ENCODE measurements at regions not wholly inside any gene's neighbourhood (a gene's known extent, or its start where the extent isn't known, plus 50 kb on each side); places are given as distances from the start of the nearest gene placed in this dataset.

- TF ChIP-seq ZBED1 (IDR thresholded peaks at IDR 0.05; ENCODE audit: borderline replicate concordance) (no peak), ASH2L (IDR thresholded peaks at IDR 0.05; ENCODE audit: borderline replicate concordance, low read depth) (no peak), MXI1 (IDR thresholded peaks at IDR 0.05; ENCODE audit: low read depth, low read length) (no peak), ZNF592 (IDR thresholded peaks at IDR 0.05) (no peak), HDGF (IDR thresholded peaks at IDR 0.05) (no peak), IRF3 (IDR thresholded peaks at IDR 0.05) (no peak), ZNF24 (IDR thresholded peaks at IDR 0.05) (no peak), RB1 (IDR thresholded peaks at IDR 0.05; ENCODE audit: borderline replicate concordance) (no peak), PKNOX1 (IDR thresholded peaks at IDR 0.05) (no peak), RUNX3 (IDR thresholded peaks at IDR 0.05; ENCODE audit: low read length) (peak; percentile 78; the same call in 1 of the 2 replicates), NFXL1 (IDR thresholded peaks at IDR 0.05; ENCODE audit: borderline replicate concordance) (no peak), MTA3 (IDR thresholded peaks at IDR 0.05; ENCODE audit: borderline replicate concordance, low read length) (0 out of 2 replicates have a peak, but pooled peaks have one; percentile 48), ZZZ3 (IDR thresholded peaks at IDR 0.05; ENCODE audit: control insufficient read depth, insufficient read length, low read depth) (no peak), RBBP5 (conservative IDR thresholded peaks at IDR 0.05) (no peak), HCFC1 (IDR thresholded peaks at IDR 0.05; ENCODE audit: low read length) (no peak), SIX5 (IDR thresholded peaks at IDR 0.05; ENCODE audit: low read depth, low read length, severe bottlenecking) (no peak)
- TF ChIP-seq, protein P1, sequence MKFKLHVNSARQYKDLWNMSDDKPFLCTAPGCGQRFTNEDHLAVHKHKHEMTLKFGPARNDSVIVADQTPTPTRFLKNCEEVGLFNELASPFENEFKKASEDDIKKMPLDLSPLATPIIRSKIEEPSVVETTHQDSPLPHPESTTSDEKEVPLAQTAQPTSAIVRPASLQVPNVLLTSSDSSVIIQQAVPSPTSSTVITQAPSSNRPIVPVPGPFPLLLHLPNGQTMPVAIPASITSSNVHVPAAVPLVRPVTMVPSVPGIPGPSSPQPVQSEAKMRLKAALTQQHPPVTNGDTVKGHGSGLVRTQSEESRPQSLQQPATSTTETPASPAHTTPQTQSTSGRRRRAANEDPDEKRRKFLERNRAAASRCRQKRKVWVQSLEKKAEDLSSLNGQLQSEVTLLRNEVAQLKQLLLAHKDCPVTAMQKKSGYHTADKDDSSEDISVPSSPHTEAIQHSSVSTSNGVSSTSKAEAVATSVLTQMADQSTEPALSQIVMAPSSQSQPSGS (IDR thresholded peaks at IDR 0.05; ENCODE audit: low read length): peak; percentile 94
- TF ChIP-seq, protein P2, sequence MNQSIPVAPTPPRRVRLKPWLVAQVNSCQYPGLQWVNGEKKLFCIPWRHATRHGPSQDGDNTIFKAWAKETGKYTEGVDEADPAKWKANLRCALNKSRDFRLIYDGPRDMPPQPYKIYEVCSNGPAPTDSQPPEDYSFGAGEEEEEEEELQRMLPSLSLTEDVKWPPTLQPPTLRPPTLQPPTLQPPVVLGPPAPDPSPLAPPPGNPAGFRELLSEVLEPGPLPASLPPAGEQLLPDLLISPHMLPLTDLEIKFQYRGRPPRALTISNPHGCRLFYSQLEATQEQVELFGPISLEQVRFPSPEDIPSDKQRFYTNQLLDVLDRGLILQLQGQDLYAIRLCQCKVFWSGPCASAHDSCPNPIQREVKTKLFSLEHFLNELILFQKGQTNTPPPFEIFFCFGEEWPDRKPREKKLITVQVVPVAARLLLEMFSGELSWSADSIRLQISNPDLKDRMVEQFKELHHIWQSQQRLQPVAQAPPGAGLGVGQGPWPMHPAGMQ (IDR thresholded peaks at IDR 0.05; ENCODE audit: borderline replicate concordance): no peak
Measured at GRCh38 chr5:108634617-108635288, 112.9 kb upstream of the FER start (continued).

Measured in GM12878 (cell line).